Heart left ventricle (tissue), 16 donors: ENCODE measurements at regions not wholly inside any gene's neighbourhood (a gene's known extent, or its start where the extent isn't known, plus 50 kb on each side); places are given as distances from the start of the nearest gene placed in this dataset.

ENCODE experiments used
- ATAC-seq, 4 donors: fragments of 200-7000 bp; cut with Tn5 transposase; one replicate each; pipeline ENCODE4 v1.9.1; 2020 to 2022; ENCODE audit warnings: moderate library complexity in 4 of 4, mild to moderate bottlenecking in 3 of 4, moderate number of reproducible peaks in 1 of 4
- DNase-seq, 5 donors: peaks; one replicate each; pipeline ENCODE4 v3.0.0-alpha.2; 2020
- H3K27ac ChIP-seq, 12 donors: fragments of 200-600 bp; sonication (generic) in 4 of 12; one replicate each; pipeline versions ENCODE4 v1.5.0 to v1.8.0; 2016 to 2022; ENCODE audit warnings: mild to moderate bottlenecking in 2 of 12
- H3K27me3 ChIP-seq, 9 donors: fragments of 200-600 bp; sonication (generic) in 2 of 9; one replicate each; pipeline versions ENCODE4 v1.5.1 to v1.8.0; 2016 to 2022; ENCODE audit warnings: mild to moderate bottlenecking in 3 of 9
- H3K36me3 ChIP-seq, 9 donors: fragments of 200-600 bp; sonication (generic) in 2 of 9; one replicate each; pipeline versions ENCODE4 v1.5.0 to v1.8.0; 2018 to 2022; ENCODE audit warnings: mild to moderate bottlenecking in 2 of 9
- H3K4me1 ChIP-seq, 12 donors: fragments of 200-600 bp; sonication (generic) in 4 of 12; one replicate each; pipeline versions ENCODE4 v1.5.0 to v1.8.0; 2016 to 2022; ENCODE audit warnings: mild to moderate bottlenecking in 3 of 12
- H3K4me3 ChIP-seq, 12 donors: fragments of 200-600 bp; sonication (generic) in 4 of 12; one replicate each; pipeline versions ENCODE4 v1.5.0 to v1.8.0; 2017 to 2022; ENCODE audit warnings: mild to moderate bottlenecking in 9 of 12, moderate library complexity in 4 of 12
- H3K9me3 ChIP-seq, 12 donors: fragments of 200-600 bp; sonication (generic) in 4 of 12; one replicate each; pipeline versions ENCODE4 v1.5.0 to v1.8.0; 2016 to 2022; ENCODE audit warnings: mild to moderate bottlenecking in 1 of 12
- CTCF ChIP-seq, 12 donors: fragments of 200-600 bp; sonication (generic) in 4 of 12; IDR thresholded peaks; one replicate each; pipeline versions ENCODE4 v1.5.0 to v1.8.0; 2018 to 2022; ENCODE audit warnings: antibody characterized with exemption in 12 of 12, mild to moderate bottlenecking in 5 of 12
- POLR2A ChIP-seq, 2 donors: fragments of 450-650 bp; IDR thresholded peaks; one replicate each; pipeline ENCODE4 v1.6.1; 2017; ENCODE audit warnings: antibody characterized with exemption in 2 of 2, mild to moderate bottlenecking in 2 of 2, moderate library complexity in 2 of 2
- WGBS, 4 donors: extraction: QIAGEN DNeasy Blood & Tissue Kit in 2 of 4; methylation state at CpG; one replicate each; pipeline versions ENCODE4 v1.1.5 to v1.1.7; 2013 to 2018; 5-methylcytosine and 5-hydroxymethylcytosine counted together
- intact Hi-C, 10 donors: fragments of 100-400 bp; cut with DNase I; formaldehyde crosslinking; loops; one replicate each; pipeline versions ENCODE4 v1.11.1 to v1.14.2; 2022
- donor health status: ischemic (EF 13 %, LVEDD 7.1; RV severe dilation, severe dysfunction).
- donor health status: healthy with polysubstance abuse.
- donor health status: DM: no; HTN: yes; CAD: no.
- donor health status: DM: no; HTN: no; CAD: no.
- donor health status: ischemic (EF 25% LVEDD 6.9; RV normal size, moderate dysfunction).
- donor health status: ischemic (EF 25% LVEDD 5.7; RV mildly dilated, moderate dysfunction).
- donor health status: healthy.
- donor health status: DM: yes; HTN: yes; CAD: no.
- donor health status: ischemic (EF 35%, LVEDD 5.7; RV mildly dilated, moderate dysfunction).
- donor health status: nonischemic (EF 11% LVEDD 7.7; RV severe dilation, severe dysfunction).
- donor health status: DM: yes; HTN: yes; CAD: no.
- donor health status: PGD.
- donor health status: ischemic (EF 29% LVEDD 5.4; RV normal size, mild dysfunction).
- donor health status: nonischemic (EF 23%, LVEDD 6.1; RV moderate dilation, normal function).

- Histone ChIP-seq H3K27ac (peak overlapping the region in 2 of 12 donors; percentile 34 to 46), H3K36me3 (no peaks in the 10 kb centered on the region), H3K4me1 (no peaks in the 10 kb centered on the region), H3K27me3 (no peaks in the 10 kb centered on the region), H3K4me3 (no peak overlapping the region), H3K9me3 (peaks cover 0 to 14% (median 0%) of the 10 kb centered on the region in 12 donors)
- TF ChIP-seq POLR2A (IDR thresholded peaks at IDR 0.05) (no peak), CTCF (IDR thresholded peaks at IDR 0.05) (peak in 1 of 12 donors; percentile 14)
- DNase-seq (no peak), ATAC-seq (peak in 2 of 4 donors; percentile 48 to 69)
- WGBS, 4 donors = 65 to 75% (median 67%) methylated on average over 7 of the region's 7 CpGs
- intact Hi-C loops = no loop called here
Measured at GRCh38 chr3:88334187-88334868, 184.6 kb downstream of the C3orf38 start.

DNA sequence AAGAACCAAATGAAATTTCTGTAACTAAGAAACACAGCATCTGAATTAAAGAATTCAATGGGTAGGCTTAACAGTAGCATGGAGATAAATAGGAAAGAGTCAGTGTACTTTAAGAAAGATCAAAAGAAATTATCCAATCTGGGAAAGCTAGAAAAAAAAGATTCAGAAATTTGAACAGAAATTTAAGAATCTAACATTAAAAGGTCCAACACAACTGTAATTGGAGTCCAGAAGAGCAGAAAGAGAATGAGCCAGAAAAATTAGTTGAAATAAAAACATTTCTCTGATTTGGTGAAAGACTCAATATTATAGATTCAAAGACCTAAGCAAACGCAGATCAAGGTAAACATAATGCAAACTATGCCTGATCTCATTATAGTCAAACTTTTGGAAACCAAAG lies 187.1 kb downstream of the C3orf38 start:
- ATAC-seq = no peak

GRCh38 chr3:88343264-88343663 lies 193.5 kb downstream of the C3orf38 start:
- no peaks in the 10 kb centered on the region for H3K4me1 ChIP-seq
- DNase-seq = no peak
- H3K27me3 ChIP-seq = no peaks in the 10 kb centered on the region
- H3K4me3 ChIP-seq = no peak overlapping the region
- H3K9me3 ChIP-seq = peaks cover 0 to 6% (median 0%) of the 10 kb centered on the region in 12 donors
- no peaks in the 10 kb centered on the region for H3K36me3 ChIP-seq
- 61 to 75% (median 70%) methylated on average over 2 of the region's 2 CpGs for WGBS, 4 donors
- ATAC-seq = no peak
- intact Hi-C loops = no loop called here
- no peak overlapping the region for H3K27ac ChIP-seq
- TF ChIP-seq CTCF (IDR thresholded peaks at IDR 0.05) (no peak), POLR2A (IDR thresholded peaks at IDR 0.05) (no peak)

More for the DNA sequence above, 187.1 kb downstream of the C3orf38 start:
- Histone ChIP-seq H3K9me3 (peaks cover 0 to 14% (median 0%) of the 10 kb centered on the region in 12 donors), H3K4me3 (no peak overlapping the region), H3K27me3 (no peaks in the 10 kb centered on the region), H3K27ac (no peak overlapping the region), H3K36me3 (no peaks in the 10 kb centered on the region), H3K4me1 (no peaks in the 10 kb centered on the region)
- 87 to 93% (median 91%) methylated on average over 1 of the region's 1 CpG for whole genome bisulfite sequencing, 4 donors
- DNase-seq = no peak
- TF ChIP-seq CTCF (IDR thresholded peaks at IDR 0.05) (no peak), POLR2A (IDR thresholded peaks at IDR 0.05) (no peak)
- intact Hi-C loops = no loop called here

- TF ChIP-seq CTCF (IDR thresholded peaks at IDR 0.05) (no peak), POLR2A (IDR thresholded peaks at IDR 0.05) (no peak)
- no peaks in the 10 kb centered on the region for H3K27me3 ChIP-seq
- no peaks in the 10 kb centered on the region for H3K4me1 ChIP-seq
- H3K36me3 ChIP-seq = no peaks in the 10 kb centered on the region
- ATAC-seq (no peak), DNase-seq (no peak)
- no peak overlapping the region for H3K4me3 ChIP-seq
- intact Hi-C loops = no loop called here
- no peak overlapping the region for H3K27ac ChIP-seq
- 72 to 81% (median 76%) methylated on average over 2 of the region's 2 CpGs for WGBS, 4 donors
- H3K9me3 ChIP-seq = peaks cover 0 to 6% (median 0%) of the 10 kb centered on the region in 12 donors
Measured at GRCh38 chr3:88346643-88347042, 196.9 kb downstream of the C3orf38 start.
